HepG2 (cell line): ENCODE measurements at regions not wholly inside any gene's neighbourhood (a gene's known extent, or its start where the extent isn't known, plus 50 kb on each side); places are given as distances from the start of the nearest gene placed in this dataset.

Experiments used
- ATAC-seq: fragments of 200-7000 bp; cut with Tn5 transposase; 3 replicates; pipeline ENCODE4 v1.9.1; 2020; ENCODE audit warnings: mild to moderate bottlenecking, moderate library complexity
- BruUV-seq: library from RNA; stranded (reverse); fragments of 400-500 nt; replicated peaks from 2 replicates; lab custom pipeline; 2021; lab: Mats Ljungman, UMichigan
- CTCF ChIA-PET: fragments of 300-600 bp; formaldehyde crosslinking; extraction: SDS; loops from one replicate; lab custom pipeline; 2021; ENCODE audit warnings: low total read pairs, inconsistent platforms, low intra/inter-chr PET ratio; lab: Yijun Ruan, JAX
- POLR2A ChIA-PET: fragments of 350-600 bp; sonication (Branson Sonifier 250); formaldehyde crosslinking; loops from one replicate; lab custom pipeline; 2020; ENCODE audit warnings: antibody characterized with exemption, inconsistent platforms; lab: Yijun Ruan, JAX
- DNase-seq: peaks from one replicate; pipeline ENCODE4 v3.0.0-alpha.2; 2015; ENCODE audit warnings: low spot score
- FAIRE-seq: peaks from 3 replicates; lab custom pipeline; 2011; peaks lifted over from hg19 to GRCh38; lab: Jason Lieb, UNC
- H2AFZ ChIP-seq: one replicate; pipeline ENCODE4 v1.6.1; 2011; ENCODE audit warnings: low read length, inconsistent platforms
- H3K27ac ChIP-seq: fragments of 300-600 bp; 3 replicates; pipeline ENCODE4 v1.8.0; 2011; ENCODE audit warnings: mixed run types, mild to moderate bottlenecking, mixed read lengths, low read length, inconsistent platforms; ENCODE audit not compliant: insufficient read depth; ENCODE audit errors: extremely low read length
- H3K27me3 ChIP-seq, 2 experiments: fragments of 200-600 bp in 1 of 2; 2 replicates in 1 of 2; 3 replicates in 1 of 2; pipeline versions ENCODE4 v1.6.0 to v1.8.0; 2011; ENCODE audit warnings: low read length in 2 of 2, mild to moderate bottlenecking in 2 of 2, moderate library complexity in 2 of 2, inconsistent platforms in 1 of 2; ENCODE audit not compliant: insufficient read depth in 2 of 2, control insufficient read depth in 1 of 2
- H3K36me3 ChIP-seq, 2 experiments: fragments of 200-600 bp in 1 of 2; replicated peaks in 1 of 2; 2 replicates in 1 of 2; 3 replicates in 1 of 2; pipeline versions ENCODE4 v1.5.1 to v1.8.0; 2011; ENCODE audit warnings: low read length in 2 of 2, inconsistent platforms in 1 of 2; ENCODE audit not compliant: insufficient read depth in 2 of 2, control insufficient read depth in 1 of 2
- H3K4me1 ChIP-seq: 2 replicates; pipeline ENCODE4 v1.5.1; 2012; ENCODE audit warnings: low read length, inconsistent platforms; ENCODE audit not compliant: insufficient read depth
- H3K4me2 ChIP-seq: 2 replicates; pipeline ENCODE4 v1.6.0; 2011; ENCODE audit warnings: low read depth, low read length, inconsistent platforms
- H3K4me3 ChIP-seq, 3 experiments: fragments of 200-600 bp in 1 of 3; sonication (generic), shearing (Covaris generic) in 1 of 3; replicated peaks in 1 of 3; 2 replicates each; pipeline ENCODE4 v1.5.1; 2011 to 2016; ENCODE audit warnings: low read length in 3 of 3, inconsistent platforms in 2 of 3, low read depth in 2 of 3, mild to moderate bottlenecking in 2 of 3, control low read depth in 1 of 3, mixed read lengths in 1 of 3; ENCODE audit not compliant: insufficient read depth in 1 of 3
- H3K79me2 ChIP-seq: one replicate; pipeline ENCODE4 v1.6.1; 2011; ENCODE audit warnings: low read length, inconsistent platforms; ENCODE audit not compliant: insufficient read depth
- H3K9ac ChIP-seq: 2 replicates; pipeline ENCODE4 v1.6.0; 2011; ENCODE audit warnings: mild to moderate bottlenecking, low read depth, low read length, inconsistent platforms; ENCODE audit not compliant: insufficient read depth
- H3K9me3 ChIP-seq: 2 replicates; pipeline ENCODE4 v1.5.1; 2012; ENCODE audit warnings: mild to moderate bottlenecking, low read length
- H4K20me1 ChIP-seq: 2 replicates; pipeline ENCODE4 v1.6.0; 2011; ENCODE audit warnings: inconsistent platforms, mild to moderate bottlenecking, low read length, moderate library complexity; ENCODE audit not compliant: insufficient read depth
- FOSL2 ChIP-seq: sonication (generic); formaldehyde crosslinking; IDR thresholded peaks from 2 replicates; pipeline ENCODE4 v1.4.0; 2020; ENCODE audit warnings: missing genetic modification reagents
- FOXM1 ChIP-seq: sonication (generic); formaldehyde crosslinking; IDR thresholded peaks from 2 replicates; pipeline ENCODE4 v1.5.0; 2020; ENCODE audit warnings: missing genetic modification reagents
- HMGXB3 ChIP-seq: sonication (generic); formaldehyde crosslinking; IDR thresholded peaks from 2 replicates; pipeline ENCODE4 v1.4.0; 2020; ENCODE audit warnings: missing genetic modification reagents, borderline replicate concordance
- SIX4 ChIP-seq: sonication (generic); formaldehyde crosslinking; IDR thresholded peaks from 2 replicates; pipeline ENCODE4 v1.4.0; 2020; ENCODE audit warnings: missing genetic modification reagents
- ZNF414 ChIP-seq: sonication (generic); formaldehyde crosslinking; IDR thresholded peaks from 2 replicates; pipeline ENCODE4 v1.5.0; 2020; ENCODE audit warnings: missing genetic modification reagents
- ZNF562 ChIP-seq: sonication (generic); formaldehyde crosslinking; IDR thresholded peaks from 2 replicates; pipeline ENCODE4 v1.8.0; 2022; ENCODE audit warnings: missing genetic modification reagents, borderline replicate concordance
- ZNF629 ChIP-seq: sonication (generic); formaldehyde crosslinking; conservative IDR thresholded peaks from 2 replicates; pipeline ENCODE4 v1.5.0; 2020; ENCODE audit warnings: missing genetic modification reagents
- WGBS: methylation state at CpG from one replicate; pipeline ENCODE4 v1.1.6; 2017; ENCODE audit warnings: low lambda C conversion rate; 5-methylcytosine and 5-hydroxymethylcytosine counted together
- in situ Hi-C: cut with HindIII; loops from 2 replicates; pipeline ENCODE4 v1.10.0; 2017; ENCODE audit warnings: low pct_unique_long_range_greater_than_20kb; ENCODE audit not compliant: extremely low pct_ligation_motif_present
- intact Hi-C: fragments of 100-400 bp; cut with micrococcal nuclease; formaldehyde crosslinking; loops from one replicate; pipeline ENCODE4 v1.10.0; 2022; ENCODE audit not compliant: unreplicated experiment
- TF ChIP-seq, protein P1 (sequence below): IDR thresholded peaks from 2 replicates; pipeline ENCODE4 v1.6.1; 2016; ENCODE audit warnings: mild to moderate bottlenecking, missing biosample characterization, missing genetic modification reagents

DNA sequence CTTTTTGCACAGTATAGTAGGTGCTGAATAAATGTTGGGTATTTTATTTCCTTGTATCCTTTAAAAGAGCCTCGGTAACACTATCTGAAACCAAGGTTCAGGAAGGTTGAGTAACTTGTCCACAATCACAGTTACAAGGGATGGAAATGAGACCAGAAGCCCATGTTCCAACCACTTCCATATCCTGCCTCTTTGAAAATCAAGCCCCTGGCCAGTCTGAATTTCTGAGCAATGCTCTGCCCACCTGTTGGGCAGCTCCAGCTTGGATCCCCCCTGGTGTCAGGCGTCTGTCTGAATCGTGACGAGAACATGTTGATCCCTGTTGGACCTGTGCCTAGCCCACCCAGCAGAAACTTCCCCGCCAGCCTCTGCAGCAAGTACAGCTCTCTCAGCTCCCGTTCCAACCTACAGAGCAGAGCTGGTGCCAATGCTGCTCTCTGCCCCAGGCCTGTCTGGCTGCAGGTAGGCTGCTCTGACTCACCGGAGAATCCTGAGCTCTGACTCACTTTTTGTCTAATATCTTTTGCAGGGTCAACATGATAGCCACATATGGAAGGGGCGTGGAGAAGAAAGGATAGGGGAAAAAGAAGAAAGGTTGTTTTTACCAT lies 595.5 kb downstream of the INHBA start:
- ChIA-PET POLR2A (no interaction called here), CTCF (no interaction called here)
- Histone ChIP-seq H3K4me2 (no peak overlapping the region), H3K79me2 (no peaks in the 10 kb centered on the region), H3K9ac (no peak overlapping the region)
- peak; percentile 64; the same call in 2 of the 3 replicates for ATAC-seq
- BruUV-seq, result no TSS peak
- intact Hi-C loops, result no loop called here
- TF ChIP-seq SIX4 (CRISPR knock-in tag) (no peak), HMGXB3 (no peak), FOXM1 (CRISPR knock-in tag) (no peak), FOSL2 (peak; percentile 72), ZNF414 (CRISPR knock-in tag) (no peak), ZNF562 (CRISPR knock-in tag) (no peak), ZNF629 (no peak)
- TF ChIP-seq, protein P1, sequence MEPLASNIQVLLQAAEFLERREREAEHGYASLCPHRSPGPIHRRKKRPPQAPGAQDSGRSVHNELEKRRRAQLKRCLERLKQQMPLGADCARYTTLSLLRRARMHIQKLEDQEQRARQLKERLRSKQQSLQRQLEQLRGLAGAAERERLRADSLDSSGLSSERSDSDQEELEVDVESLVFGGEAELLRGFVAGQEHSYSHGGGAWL (CRISPR knock-in tag), result no peak
- TF ChIP-seq, all 625 proteins: peak for 1
- 12% methylated on average over 5 of the region's 8 CpGs for WGBS
- in situ Hi-C loops, result no loop called here
- Histone ChIP-seq H3K9me3 (no peaks in the 10 kb centered on the region), H2AFZ (no peak overlapping the region), H3K36me3 (no peaks in the 10 kb centered on the region), H3K4me1 (no peaks in the 10 kb centered on the region), H3K27ac (no peak overlapping the region), H3K4me3 (no peak overlapping the region), H3K27me3 (no peaks in the 10 kb centered on the region; a peak in 1 of 5 replicates), H4K20me1 (no peaks in the 10 kb centered on the region)
- peak; percentile 24 for DNase-seq
- FAIRE-seq, result no peak
